CD4-positive, alpha-beta T cell treated with Interleukin-10 for 1 hour (primary cell): ENCODE measurements at regions not wholly inside any gene's neighbourhood (a gene's known extent, or its start where the extent isn't known, plus 50 kb on each side); places are given as distances from the start of the nearest gene placed in this dataset.

ENCODE experiments used
- DNase-seq: peaks from one replicate; pipeline ENCODE4 v3.0.0-alpha.2; 2020

DNA sequence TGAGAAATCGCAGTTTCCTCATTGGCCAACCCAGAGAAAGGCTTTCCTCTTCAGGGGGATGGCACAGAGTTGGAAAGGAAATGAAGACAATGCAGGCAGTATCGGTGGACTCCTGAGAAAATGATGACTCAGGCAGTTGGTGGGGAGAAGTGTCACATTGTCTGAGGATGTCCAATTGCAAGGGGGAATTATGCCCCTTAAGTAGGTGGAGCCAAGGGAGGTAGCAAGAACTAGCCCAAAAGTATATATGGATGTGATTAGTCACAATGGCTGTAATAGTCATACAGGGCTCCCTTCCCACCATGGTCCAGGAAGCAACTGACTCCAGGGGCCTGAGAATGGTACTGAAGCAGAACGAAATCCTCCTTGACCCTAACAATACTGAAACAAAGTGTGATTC is 58.3 kb upstream of the EGFR start:
- DNase-seq: no peak

DNA sequence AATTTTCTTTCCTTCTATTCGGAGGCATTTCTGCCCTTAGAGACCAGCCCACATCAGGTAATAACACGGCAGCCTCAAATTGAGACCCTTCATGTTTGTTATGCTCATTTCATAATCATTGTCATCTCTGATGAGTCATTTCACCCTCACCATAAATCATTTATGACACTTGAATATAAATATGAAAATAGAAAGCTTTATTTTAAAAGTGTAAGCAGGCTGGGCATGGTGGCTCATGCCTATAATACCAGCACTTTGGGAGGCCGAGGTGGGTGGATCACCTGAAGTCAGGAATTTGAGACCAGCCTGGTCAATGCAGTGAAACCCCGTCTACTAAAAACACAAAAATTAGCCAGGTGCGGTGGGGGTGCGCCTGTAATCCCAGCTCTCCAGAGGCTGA is 57.4 kb upstream of the EGFR start:
- no peak for DNase-seq

DNA sequence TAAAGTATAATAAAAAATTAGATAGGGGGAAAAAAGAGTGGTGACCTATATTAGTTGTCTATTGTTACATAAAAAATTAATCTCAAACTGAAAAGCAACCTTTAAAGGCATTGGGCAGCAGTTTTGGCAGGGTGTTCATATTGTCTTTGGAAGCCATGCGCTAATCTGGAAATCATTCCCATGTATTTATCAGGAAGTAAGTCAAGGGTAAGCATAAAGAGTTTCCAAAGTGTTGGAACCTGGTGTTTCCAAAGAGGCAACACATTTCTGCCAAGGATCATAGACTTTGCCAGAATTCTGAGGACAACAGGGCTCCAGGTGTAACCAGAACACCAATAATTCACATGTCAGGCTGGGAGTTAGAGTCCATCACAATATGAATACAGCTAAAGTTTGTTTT is 55.7 kb upstream of the EGFR start:
- no peak for DNase-seq

DNA sequence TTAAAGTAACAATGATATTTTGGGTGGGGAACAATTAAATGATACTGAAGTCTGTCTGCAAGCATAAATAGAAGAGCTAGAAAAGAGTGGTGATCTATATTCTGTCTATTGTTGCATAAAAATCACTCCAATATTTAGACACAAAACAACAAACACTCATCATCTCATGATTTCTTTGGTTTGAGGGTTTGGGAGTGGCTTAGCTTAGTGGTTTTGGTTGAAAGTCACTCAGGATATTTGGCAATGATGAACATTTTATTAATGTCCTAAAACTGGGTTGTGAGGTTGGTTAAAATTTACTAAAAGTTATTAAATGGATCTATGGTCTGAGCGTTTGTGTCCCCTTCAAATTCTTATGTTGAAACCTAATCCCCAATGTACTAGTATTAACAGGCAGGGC is 54.7 kb upstream of the EGFR start:
- no peak for DNase-seq

DNA sequence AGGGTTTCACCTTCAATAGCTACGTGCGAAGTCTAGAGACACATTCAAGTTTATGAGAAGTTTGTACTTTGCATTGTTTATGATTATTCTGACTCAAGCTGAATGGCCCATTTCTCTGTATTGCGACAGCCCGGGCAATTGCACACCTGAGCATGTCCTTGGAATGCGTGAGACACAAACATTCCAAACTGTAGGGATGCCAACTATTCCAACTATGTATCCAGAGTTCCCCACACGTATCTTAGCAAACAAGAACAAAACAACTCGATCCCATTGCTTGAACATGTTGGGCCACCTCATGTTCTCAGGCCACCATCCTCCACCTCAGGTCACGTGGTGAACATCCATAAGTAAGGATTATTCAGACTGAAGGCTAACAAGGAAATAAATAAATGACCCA is 51.4 kb upstream of the EGFR start:
- DNase-seq: no peak

DNA sequence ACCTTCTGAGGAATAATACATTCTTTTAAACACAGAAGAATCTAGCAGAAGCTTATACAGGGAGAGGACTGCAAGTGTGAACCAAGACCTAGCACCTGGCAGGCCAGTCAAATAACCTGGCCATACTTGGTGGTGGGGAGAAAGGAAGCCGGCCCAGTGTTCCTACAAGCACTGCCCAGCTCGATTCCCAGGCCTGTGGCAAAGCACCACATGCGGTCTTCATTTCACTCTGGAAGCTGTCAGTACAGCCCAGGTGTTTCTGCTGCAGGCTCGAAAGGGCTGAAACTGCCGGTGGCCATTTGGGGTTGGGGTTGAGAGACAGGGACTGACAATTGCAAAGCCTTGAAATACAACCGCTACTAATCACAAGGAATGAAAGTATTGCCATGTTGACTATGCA is 50.8 kb upstream of the EGFR start:
- DNase-seq: no peak
